ENCODE measurements at regions not wholly inside any gene's neighbourhood (a gene's known extent, or its start where the extent isn't known, plus 50 kb on each side); places are given as distances from the start of the nearest gene placed in this dataset.

DNA sequence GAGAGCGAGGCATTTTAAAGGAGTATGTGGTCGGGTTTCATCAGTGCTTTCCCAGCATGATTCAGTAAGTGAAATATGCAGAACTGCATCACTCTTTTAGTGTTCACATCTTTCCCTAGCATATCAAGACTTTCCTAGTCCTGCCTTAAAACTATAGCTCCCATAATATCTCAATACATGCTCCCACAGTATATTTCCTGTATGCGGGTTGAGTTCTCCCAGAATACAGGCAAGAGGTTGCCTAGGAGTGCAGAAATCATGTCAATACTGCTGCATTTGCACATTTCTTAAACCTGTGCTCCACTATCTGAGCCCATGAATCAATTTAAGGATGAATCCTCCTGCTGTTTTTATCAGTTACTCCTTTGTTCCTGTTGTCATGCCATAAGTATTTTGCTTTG, 386.6 kb upstream of the SLC35B3 start:
- H3K23me2 ChIP-seq (ENCODE audit: insufficient read length, low read depth, low read length, poor library complexity, severe bottlenecking): no peaks in the 10 kb centered on the region
- H3T11ph ChIP-seq (ENCODE audit: low read length): no peak overlapping the region
- H3K23ac ChIP-seq (ENCODE audit: insufficient read length, low read depth, low read length): no peak overlapping the region
- H3K4me2 ChIP-seq (ENCODE audit: insufficient read depth, insufficient read length, low read length): no peak overlapping the region
- H3K27me3 Mint-ChIP-seq (ENCODE audit: low read depth): no peaks in the 10 kb centered on the region
- no peak overlapping the region for H2BK5ac ChIP-seq (ENCODE audit: insufficient read length, low read length)
- H3K4me1 Mint-ChIP-seq: no peaks in the 10 kb centered on the region
- no peak overlapping the region for H4K5ac ChIP-seq (ENCODE audit: insufficient read length, low read depth, low read length)
- H3K18ac ChIP-seq (ENCODE audit: insufficient read length, low read depth, low read length): no peak overlapping the region
- no peaks in the 10 kb centered on the region for H3K4me1 ChIP-seq (ENCODE audit: insufficient read depth, low read length)
- DNase-seq: no peak
- no peak overlapping the region for H2BK15ac ChIP-seq (ENCODE audit: low read depth, low read length)
- H3K9me3 Mint-ChIP-seq: no peaks in the 10 kb centered on the region
- H4K20me1 ChIP-seq (ENCODE audit: control insufficient read depth, insufficient read depth, insufficient read length): no peaks in the 10 kb centered on the region
- no peak overlapping the region for H3K4me3 Mint-ChIP-seq
- no peak overlapping the region for H3K14ac ChIP-seq (ENCODE audit: insufficient read depth, low read length)
- no peaks in the 10 kb centered on the region for H3K79me1 ChIP-seq (ENCODE audit: insufficient read depth, low read depth, low read length, poor library complexity, severe bottlenecking)
- H2BK20ac ChIP-seq (ENCODE audit: low read depth, low read length, poor library complexity, severe bottlenecking): no peak overlapping the region
- H3K9me3 ChIP-seq (ENCODE audit: control insufficient read depth, low read depth, low read length): no peaks in the 10 kb centered on the region
- H3K27ac Mint-ChIP-seq: no peak overlapping the region
- TF ChIP-seq CTCF (conservative IDR thresholded peaks at IDR 0.05): no peak
- H3K9ac ChIP-seq (ENCODE audit: extremely low read depth, insufficient read length, low read length): no peak overlapping the region
- H3K27me3 ChIP-seq (ENCODE audit: insufficient read depth, low read length): no peaks in the 10 kb centered on the region; the same call in 1 of the 2 replicates
- H2AK5ac ChIP-seq (ENCODE audit: insufficient read length, low read length): no peak overlapping the region
- H3K27ac ChIP-seq (ENCODE audit: insufficient read length, low read depth, low read length): no peak overlapping the region
- no peak overlapping the region for H2AFZ ChIP-seq (ENCODE audit: low read length)
- H4K91ac ChIP-seq (ENCODE audit: insufficient read length, low read depth, low read length): no peak overlapping the region
- no peak overlapping the region for H2BK120ac ChIP-seq (ENCODE audit: low read depth, low read length, poor library complexity, severe bottlenecking)
- no peak overlapping the region for H3K4ac ChIP-seq (ENCODE audit: low read depth, low read length)
- no peak overlapping the region for H2BK12ac ChIP-seq (ENCODE audit: insufficient read length, low read depth, low read length)
- no peaks in the 10 kb centered on the region for H3K79me2 ChIP-seq (ENCODE audit: insufficient read depth, low read length)
- WGBS (ENCODE audit: extremely low coverage, insufficient read length, low lambda C conversion rate): no CpG with 5 or more reads among the region's 3 CpGs
- no peaks in the 10 kb centered on the region for H3K36me3 Mint-ChIP-seq (ENCODE audit: insufficient read depth in 1 of 3, low read depth in 3 of 3)
- no peak overlapping the region for H3K56ac ChIP-seq (ENCODE audit: insufficient read length, low read depth, low read length)
- no peak overlapping the region for H4K8ac ChIP-seq (replicated peaks; ENCODE audit: insufficient read length, low read depth, low read length)

All from H9 (cell line).